ENCODE measurements at regions not wholly inside any gene's neighbourhood (a gene's known extent, or its start where the extent isn't known, plus 50 kb on each side); places are given as distances from the start of the nearest gene placed in this dataset.

GRCh38 chr6:125356884-125357283 lies 55.1 kb upstream of the HDDC2 start:
- POLR2A ChIA-PET (ENCODE audit: partially characterized antibody) = no interaction called here

More at GRCh38 chr6:125356884-125357283, 55.1 kb upstream of the HDDC2 start:
- peaks cover 0 to 5% (median 3%) of the 10 kb centered on the region in 4 experiments; a peak in 4 of 7 replicates for H3K4me1 ChIP-seq (replicated peaks in 1 of 4; ENCODE audit: control insufficient read depth in 3 of 4, insufficient read depth in 4 of 4, low read length in 3 of 4)
- no peak overlapping the region for H3K14ac ChIP-seq (ENCODE audit: insufficient read length)
- no peak overlapping the region for H3K4me2 ChIP-seq (ENCODE audit: insufficient read depth in 1 of 2, low read depth in 2 of 2, low read length in 2 of 2)
- H3K27ac ChIP-seq (ENCODE audit: low read depth, low read length) = no peak overlapping the region
- FAIRE-seq (no peak), DNase-seq (ENCODE audit: low read depth in 1 of 2, low spot score in 2 of 2) (no peak)
- H3K27me3 ChIP-seq (replicated peaks in 1 of 4; ENCODE audit: control insufficient read depth in 3 of 4, extremely low read depth in 1 of 4, insufficient read depth in 3 of 4, low read length in 3 of 4) = peaks cover 0 to 2% (median 0%) of the 10 kb centered on the region in 4 experiments; a peak in 2 of 7 replicates
- H3K9me3 ChIP-seq (ENCODE audit: insufficient read depth in 2 of 2, low read depth in 1 of 2, low read length in 1 of 2) = no peaks in the 10 kb centered on the region
- H4K91ac ChIP-seq (replicated peaks; ENCODE audit: insufficient read length, low read length) = no peak overlapping the region
- no peak overlapping the region for H2BK20ac ChIP-seq (ENCODE audit: low read length)
- no peak overlapping the region for H2BK120ac ChIP-seq (replicated peaks; ENCODE audit: low read depth, low read length)
- H3K56ac ChIP-seq (replicated peaks; ENCODE audit: insufficient read length, low read depth, low read length) = no peak overlapping the region
- no peak overlapping the region for H2BK15ac ChIP-seq (ENCODE audit: low read length)
- H4K20me1 ChIP-seq (replicated peaks in 1 of 2; ENCODE audit: control insufficient read depth in 1 of 2, insufficient read depth in 2 of 2, low read length in 2 of 2) = no peaks in the 10 kb centered on the region
- H3K36me3 ChIP-seq (ENCODE audit: control insufficient read depth in 2 of 4, insufficient read depth in 4 of 4, low read length in 3 of 4) = no peaks in the 10 kb centered on the region
- H3K23ac ChIP-seq (ENCODE audit: insufficient read length) = no peak overlapping the region
- H3K79me2 ChIP-seq (ENCODE audit: control insufficient read depth in 1 of 2, insufficient read depth in 2 of 2, low read length in 2 of 2) = no peaks in the 10 kb centered on the region
- H4K5ac ChIP-seq (ENCODE audit: insufficient read length, low read depth, low read length) = no peak overlapping the region
- no peak overlapping the region for H4K8ac ChIP-seq (ENCODE audit: extremely low read depth, insufficient read depth, low read length)
- H3K18ac ChIP-seq (ENCODE audit: extremely low read depth, low read length) = no peak overlapping the region
- H3K4me3 ChIP-seq (ENCODE audit: extremely low read depth in 1 of 4, insufficient read depth in 2 of 4, low read depth in 3 of 4, low read length in 4 of 4) = no peak overlapping the region
- TF ChIP-seq NRF1 (IDR thresholded peaks at IDR 0.05; ENCODE audit: low read depth, low read length) (no peak), SUZ12 (IDR thresholded peaks at IDR 0.05; ENCODE audit: low read length) (no peak), RFX5 (IDR thresholded peaks at IDR 0.05; ENCODE audit: borderline replicate concordance, low read depth, low read length) (no peak), GABPA (IDR thresholded peaks at IDR 0.05; ENCODE audit: borderline replicate concordance, insufficient read depth, low read length) (no peak), CBX8 (IDR thresholded peaks at IDR 0.05; ENCODE audit: borderline replicate concordance, low read depth, low read length) (no peak), TBP (IDR thresholded peaks at IDR 0.05; ENCODE audit: low read depth, low read length) (no peak), RAD21 (IDR thresholded peaks at IDR 0.05 in 1 of 2, conservative IDR thresholded peaks at IDR 0.05 in 1 of 2; ENCODE audit: low read depth in 2 of 2, low read length in 2 of 2) (no peak), SIN3A (conservative IDR thresholded peaks at IDR 0.05 in 1 of 2, IDR thresholded peaks at IDR 0.05 in 1 of 2; ENCODE audit: low read depth in 1 of 2, low read length in 2 of 2) (no peak)
- H3K23me2 ChIP-seq (ENCODE audit: low read depth, low read length) = no peaks in the 10 kb centered on the region
- no peak overlapping the region for H3K9ac ChIP-seq (replicated peaks in 1 of 4; ENCODE audit: extremely low read depth in 1 of 4, low read depth in 3 of 4, low read length in 3 of 4)
- no peak overlapping the region for H2BK5ac ChIP-seq (ENCODE audit: low read depth, low read length)
- no peak overlapping the region for H3K4ac ChIP-seq (replicated peaks; ENCODE audit: insufficient read length, low read depth, low read length)
- 62% methylated on average over 5 of the region's 5 CpGs; no CpG with 5 or more reads in 1 of the 2 experiments for WGBS, 2 experiments (ENCODE audit: extremely low coverage in 1 of 2, insufficient coverage in 1 of 2, insufficient read length in 1 of 2, insufficient replicate concordance in 2 of 2, low coverage in 1 of 2, low lambda C conversion rate in 2 of 2, missing lambda C conversion rate in 1 of 2)
- no peak overlapping the region for H2BK12ac ChIP-seq (ENCODE audit: low read depth, low read length)
- no peaks in the 10 kb centered on the region for H3K79me1 ChIP-seq (ENCODE audit: low read depth, low read length)
- CTCF ChIA-PET (ENCODE audit: partially characterized antibody) = interaction anchor here (0.9 to 1.9 kb wide), 6 partner anchors 9 to 282 kb away, joined by 3 to 5 read pairs (median 3); no protein-coding TSS in a partner anchor
- H2AK5ac ChIP-seq (ENCODE audit: low read depth, low read length) = no peak overlapping the region
- H2AFZ ChIP-seq (ENCODE audit: low read length) = no peak overlapping the region

Measured in H1 (cell line).